HG03432 (cell line): ENCODE measurements at regions not wholly inside any gene's neighbourhood (a gene's known extent, or its start where the extent isn't known, plus 50 kb on each side); places are given as distances from the start of the nearest gene placed in this dataset.

Source experiments
- ATAC-seq: cut with Tn5 transposase; IDR thresholded peaks from one replicate; pipeline ENCODE4 v1.9.1; 2021; ENCODE audit warnings: mild to moderate bottlenecking, moderate library complexity; ENCODE audit not compliant: unreplicated experiment

DNA sequence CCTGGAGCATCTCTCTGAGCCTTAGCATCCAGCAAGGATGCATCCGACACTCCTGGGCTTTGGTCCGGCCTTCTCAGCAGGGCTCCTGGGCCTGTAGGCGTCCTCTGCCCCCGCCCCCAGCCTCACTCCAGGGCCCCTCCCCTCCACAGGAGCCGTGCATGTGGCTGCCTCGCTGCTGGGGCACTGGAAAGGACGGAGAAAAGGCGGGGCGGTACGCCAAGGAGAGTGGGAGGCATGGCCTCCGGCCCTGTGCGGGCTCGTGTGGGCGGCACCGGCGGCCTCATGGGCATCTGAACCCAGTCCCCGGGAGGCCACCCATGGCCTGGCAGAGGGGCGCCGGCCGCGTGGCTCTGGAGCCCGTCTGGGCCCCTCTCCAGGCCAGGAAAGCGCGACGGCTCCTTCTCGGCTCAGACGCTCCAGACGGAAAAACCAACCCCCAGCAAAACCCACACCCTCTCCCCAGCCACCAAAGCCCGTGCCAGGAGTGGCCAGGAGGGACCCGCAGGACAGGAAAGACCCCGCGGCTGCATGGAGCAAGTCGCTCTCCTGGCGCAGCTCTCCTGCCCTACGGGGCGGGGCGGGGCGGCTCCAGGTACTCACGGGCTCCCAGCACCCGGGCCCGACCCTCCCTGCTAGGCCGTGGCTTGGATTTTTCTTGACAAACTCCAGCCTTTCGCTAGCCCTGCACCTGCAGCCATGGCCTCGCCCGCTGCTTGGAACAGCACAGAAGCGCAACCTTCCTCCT is 419.9 kb downstream of the QKI start:
- ATAC-seq: no peak

DNA sequence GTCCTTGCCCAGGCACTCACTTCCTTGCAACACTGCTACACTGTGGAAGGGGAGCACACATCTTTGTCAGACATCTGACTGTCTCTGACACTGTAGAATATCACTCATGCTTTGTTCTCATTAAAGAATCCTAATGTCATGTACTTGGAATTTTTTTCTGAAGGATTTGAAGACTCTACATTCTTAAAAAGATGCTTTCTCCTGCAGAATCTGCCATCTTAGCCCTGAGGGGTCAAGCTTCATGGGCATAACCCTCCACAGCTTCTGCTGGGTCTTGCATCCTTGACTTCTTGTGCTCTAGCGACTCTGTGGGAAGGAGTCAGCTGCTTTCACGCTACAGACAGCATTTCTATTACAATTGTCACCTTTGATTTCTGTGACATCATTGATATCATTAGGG is 417.2 kb downstream of the QKI start:
- no peak for ATAC-seq

DNA sequence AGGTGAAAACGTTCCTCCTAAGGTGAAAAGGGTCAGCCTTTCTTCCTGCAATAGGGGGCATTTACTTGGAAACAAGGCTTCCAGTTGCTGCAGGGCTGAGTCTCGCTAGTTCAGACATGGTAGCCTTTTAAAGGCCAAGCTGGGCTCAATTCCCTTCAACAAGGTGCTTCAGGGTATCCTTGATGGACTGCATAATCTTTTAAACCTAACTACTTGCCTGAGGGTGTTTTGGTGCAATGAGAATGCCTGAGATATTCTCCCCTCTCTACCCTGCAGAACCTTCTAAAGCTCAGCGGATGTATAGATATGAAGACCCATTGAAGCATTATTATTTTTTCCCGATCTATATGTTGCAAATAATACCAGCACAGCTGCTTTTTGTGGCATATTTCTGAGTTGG is 416.1 kb downstream of the QKI start:
- no peak for ATAC-seq

DNA sequence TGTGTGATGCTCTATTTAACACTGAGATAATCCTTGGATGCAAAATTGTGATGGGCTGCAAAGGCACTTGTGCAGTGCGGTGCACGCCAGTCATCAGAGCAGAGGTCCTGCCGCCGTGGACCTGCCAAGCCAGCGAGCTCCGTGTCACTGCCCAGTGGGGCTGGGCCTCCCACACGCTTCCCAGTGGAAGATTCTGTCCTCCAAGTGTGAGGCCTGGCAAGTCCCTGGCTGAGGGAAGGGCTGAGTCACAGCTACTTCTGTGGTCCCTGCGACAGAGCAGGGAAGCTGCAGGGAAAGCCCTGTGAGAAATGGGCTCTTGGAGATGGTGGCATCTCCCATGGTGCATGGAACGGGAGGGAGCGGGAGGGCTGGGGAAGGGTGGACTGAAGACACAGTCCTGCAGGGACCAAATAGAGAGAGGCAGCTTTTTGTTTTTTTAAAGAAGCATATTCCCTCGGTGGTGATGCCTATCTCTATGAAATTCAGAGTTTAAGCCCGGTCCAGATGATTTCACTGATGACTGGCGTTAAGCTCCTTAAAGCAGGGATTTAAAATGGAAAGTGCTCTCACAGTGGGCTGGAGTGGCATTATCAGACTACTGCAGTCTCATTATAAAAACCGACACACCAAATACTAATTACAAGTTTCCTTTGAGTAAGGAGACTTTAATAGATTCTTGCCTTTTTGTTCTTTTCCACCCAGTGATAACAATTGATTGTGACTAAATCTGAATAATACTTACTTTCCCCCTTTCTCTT is 413.7 kb downstream of the QKI start:
- no peak for ATAC-seq

DNA sequence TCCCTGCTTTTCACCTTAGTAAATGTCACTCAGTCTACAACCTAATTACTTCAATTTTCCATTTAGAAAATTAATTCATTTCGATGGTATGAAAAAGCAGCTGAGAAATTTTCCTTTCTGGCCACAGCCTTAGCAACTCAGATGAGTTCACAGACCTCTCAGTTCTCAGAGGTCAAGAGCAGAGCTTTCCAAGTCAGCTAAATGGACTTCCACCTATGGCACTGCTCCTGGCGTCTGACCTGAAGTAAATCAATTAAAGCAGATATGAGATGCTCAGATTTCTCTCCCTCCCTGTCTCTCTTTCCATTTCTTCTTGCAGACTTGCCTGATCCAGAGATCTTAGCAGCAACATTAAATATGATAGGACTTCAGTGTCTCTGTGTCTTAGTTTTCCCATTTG is 412.6 kb downstream of the QKI start:
- ATAC-seq: no peak

DNA sequence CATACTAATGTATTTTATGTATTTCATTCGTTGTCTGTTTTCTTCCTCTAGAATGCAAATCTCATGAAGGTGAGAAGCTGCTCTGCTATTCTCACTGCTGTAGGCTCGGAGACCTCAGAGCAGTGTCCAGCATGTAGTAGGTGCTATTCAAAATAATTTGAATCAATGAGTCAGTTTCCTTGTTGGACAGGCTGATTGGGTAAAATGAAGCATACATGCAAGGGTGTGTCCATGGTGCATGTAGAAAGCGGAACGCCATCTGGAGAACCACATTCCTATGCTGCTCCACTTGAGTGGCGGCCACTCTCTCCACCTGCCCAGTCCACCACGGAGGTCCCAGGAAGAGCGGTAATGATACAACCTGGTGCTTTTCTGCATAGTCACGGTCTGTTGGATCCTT is 412.1 kb downstream of the QKI start:
- no peak for ATAC-seq

DNA sequence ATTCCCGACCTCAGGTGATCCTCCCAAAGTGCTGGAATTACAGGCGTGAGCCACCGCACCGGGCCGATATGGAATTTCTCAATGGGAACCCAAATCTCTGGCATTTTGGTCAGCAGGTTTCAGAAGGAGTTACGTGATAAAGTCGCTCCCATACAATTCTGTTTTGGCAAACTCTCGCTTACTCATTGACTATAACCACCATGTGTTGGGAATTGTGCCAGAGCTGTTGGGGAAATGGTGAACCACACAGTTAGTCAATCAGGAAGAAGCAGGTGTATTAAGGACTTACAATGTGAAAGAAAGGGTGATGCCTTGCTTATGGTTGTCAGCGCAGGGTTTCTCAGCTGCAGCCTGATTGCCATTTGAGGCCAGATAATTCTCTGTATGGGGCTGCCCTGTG is 410.5 kb downstream of the QKI start:
- ATAC-seq: no peak

DNA sequence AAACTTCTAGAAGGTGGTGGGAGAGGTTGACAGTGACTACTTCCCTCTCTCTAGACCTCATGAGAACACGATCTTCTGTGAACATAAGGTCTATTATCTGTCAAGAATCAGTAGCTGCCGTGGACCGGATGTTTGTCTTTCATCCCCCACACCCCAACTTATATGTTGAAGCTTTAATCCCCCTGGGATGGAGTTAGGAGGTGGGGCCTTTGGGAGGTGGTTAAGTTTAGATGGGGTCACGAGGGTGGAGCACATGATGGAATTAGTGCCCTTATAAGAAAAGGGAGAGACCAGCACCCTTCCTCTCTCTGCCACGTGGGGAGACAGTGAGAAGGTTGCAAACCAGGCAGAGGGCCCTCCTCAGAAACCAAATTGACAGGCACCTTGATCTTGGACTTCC is 409.1 kb downstream of the QKI start:
- no peak for ATAC-seq

DNA sequence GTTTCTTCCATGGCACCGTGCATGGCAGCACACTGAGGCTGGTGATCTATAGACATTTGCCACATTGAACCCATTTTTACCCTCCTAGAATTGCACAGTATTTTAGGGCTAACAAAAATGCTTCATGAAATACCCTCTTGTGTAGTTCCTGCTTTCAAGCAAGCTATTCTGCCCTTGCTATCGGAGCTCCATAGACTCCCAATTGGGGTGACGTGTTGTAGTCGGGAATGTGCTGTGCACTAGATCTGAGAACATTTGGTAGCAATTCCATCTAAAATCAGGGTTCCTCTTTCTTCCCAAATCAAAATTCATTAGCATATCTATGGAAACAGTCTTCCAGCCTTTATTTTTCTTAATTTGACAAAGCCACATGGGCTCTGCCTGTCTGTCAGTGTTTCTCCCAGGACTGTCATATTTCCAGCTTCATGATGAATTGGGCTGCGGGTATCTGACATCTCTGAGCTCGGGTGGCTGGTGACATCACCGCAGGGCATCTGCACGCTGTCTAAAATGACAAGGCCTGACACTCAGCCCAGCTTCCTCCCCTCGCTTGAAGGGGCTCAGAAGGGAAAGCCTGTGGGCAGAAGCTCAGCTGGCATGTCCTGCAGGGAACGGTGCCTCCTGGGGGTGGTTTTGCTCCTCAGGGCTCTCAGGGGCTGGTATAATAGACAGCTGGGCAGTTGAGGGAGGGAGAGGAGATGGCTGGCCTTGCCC is 406.4 kb downstream of the QKI start:
- no peak for ATAC-seq

DNA sequence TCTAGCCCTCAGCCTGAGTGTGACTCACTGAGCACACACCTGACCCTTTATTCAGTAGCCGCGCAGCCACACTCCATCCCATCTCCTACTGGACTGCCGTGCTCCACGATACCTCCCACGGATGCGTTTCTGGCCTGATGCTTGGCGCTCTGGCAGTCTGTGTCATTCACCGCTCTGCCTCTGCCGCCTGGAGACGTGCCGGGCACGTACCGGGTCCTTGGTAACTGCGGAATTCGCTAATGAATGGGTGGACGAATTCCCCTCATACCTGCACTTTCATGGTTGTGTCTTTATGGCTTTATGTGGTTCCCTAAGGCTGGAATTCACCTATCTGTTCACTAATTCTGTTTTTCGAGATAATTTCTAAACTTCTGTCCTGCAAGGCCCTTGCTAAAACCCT is 405.7 kb downstream of the QKI start:
- no peak for ATAC-seq

DNA sequence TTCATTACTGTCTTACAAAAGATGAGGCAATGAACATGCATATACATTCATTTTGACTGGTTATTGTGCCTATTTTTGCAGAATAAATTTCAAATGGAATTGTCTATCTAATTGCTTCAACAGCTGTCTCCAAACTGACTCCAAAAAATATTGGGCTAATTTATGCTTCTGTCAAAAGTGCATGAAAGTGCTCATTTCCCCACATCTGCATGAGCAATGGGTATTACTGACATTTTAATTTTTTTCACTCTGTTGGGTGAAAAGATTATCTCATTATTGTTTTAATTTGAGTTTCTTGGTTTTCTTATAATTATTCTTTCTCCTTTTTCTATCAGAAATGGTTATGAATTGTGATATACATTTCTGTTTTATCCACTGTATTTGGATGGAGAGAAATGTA is 404.2 kb downstream of the QKI start:
- ATAC-seq: no peak

DNA sequence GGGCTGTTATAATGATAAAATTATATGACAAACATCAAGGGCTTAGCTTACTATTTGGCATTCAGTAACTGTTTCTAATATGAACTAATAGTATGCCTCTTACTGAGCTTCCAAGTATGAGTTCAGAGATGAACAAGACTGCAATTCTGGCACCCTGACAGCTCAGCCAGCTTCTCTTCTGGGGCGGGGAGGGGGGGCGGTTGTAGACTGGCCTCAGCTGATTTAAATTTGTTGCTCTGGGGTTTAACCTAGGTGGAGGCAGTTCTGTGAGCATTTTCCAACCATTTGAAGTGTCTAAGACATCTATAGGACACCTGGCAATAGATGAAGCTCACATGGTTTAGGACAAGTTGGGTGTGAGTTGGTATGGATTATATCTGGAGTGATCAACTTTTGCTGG is 401.9 kb downstream of the QKI start:
- no peak for ATAC-seq

DNA sequence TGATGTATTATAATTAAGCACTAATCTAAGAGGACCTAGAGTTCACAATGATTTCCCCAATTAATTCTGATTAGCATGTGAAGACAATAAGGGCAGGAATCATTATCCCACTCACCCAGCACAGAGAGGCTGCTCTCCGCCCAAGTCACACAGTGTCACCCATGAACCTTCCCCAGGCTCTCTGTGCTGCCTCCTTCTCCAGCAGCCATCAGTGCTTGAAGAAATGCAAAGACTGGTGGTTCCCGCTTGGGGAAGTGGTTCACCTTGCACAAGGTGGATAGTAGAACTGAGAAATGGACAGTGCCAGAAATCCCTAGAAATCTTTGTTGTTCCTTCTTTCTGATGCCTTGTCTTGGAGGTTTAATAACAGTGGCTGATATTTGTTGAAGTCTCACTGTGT is 401.3 kb downstream of the QKI start:
- no peak for ATAC-seq

DNA sequence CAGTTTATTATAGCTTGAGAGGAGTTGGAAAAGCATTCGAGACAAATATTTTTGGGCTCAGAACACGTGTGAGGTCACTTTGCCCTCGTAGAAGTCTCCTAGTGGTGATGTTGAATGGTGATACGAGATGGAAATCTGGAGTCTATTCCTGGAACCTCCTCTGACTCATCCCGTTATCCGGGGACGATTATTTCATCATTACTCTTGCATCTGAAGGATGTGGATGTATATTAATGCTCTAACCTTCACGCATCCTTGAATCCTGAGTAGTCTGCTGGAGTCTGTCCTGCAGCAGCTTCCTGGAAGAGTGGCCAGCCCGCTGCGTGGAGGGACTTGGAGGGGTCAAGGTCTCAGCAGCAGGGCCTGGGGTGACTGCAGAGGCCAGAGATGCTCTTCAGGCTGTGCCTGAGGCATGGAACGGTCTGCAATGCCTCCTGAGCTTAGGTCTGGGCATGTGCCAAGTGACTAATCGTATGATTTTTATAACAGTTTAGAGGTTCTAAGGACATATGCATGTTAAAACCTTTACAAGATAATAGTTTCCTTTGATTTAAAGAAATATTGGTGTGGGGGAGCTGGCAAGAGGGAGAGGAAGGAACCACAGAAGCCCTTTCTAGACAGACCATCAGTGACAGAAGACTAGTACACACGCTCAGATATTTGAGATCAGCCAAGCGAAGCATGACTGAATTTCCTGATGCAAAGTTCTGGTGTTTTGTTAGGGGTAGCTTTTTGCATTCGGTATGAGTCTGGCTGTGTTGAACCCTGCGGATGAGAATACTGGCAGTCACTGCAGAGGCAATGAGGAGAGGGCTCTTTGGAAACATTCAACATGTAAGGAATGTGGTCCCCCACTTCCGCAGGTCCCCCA is 400.2 kb downstream of the QKI start:
- peak; percentile 78 for ATAC-seq

DNA sequence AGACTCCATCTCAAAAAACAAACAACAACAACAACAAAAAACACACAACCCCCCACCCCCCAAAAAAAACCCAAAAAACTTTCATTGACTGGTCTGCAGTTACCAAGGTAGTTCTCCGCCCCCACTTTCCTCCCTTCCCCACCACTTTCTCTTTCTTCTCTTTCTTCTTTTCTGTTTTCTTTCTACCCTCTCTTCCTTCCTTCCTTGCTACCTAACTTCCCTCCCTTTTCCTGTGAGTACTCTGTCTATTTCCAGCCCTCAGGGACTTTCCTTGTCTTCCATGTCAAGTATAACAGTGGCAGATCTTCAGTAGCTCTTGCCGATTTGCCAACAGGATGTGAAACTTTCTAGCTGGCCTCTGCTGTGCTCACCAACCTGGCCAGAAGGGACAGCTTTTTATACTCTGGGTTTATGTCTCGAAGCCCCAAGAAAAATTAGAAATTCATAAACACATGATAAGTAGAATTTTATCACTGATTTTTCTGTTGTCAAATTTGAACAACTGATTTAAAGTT is 399.5 kb downstream of the QKI start:
- ATAC-seq: no peak

DNA sequence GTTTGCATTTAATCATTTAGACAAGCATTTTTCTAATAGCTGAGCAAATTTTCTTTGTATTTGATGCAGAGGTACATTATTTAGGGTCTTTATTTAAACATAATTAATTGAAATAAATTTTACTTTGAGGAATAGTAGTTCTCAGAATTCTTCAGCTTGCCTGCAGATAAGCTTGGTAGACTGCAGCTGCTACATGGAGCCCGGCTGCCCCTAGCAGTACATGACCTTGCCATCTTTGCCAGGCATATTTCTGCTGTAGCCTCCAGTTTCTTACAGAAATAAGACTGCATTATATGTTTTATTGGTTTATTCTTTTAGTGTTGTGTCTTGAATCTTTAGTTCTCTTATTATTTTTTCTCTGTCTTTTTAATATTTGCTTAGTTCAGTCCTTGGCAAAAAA is 396.8 kb downstream of the QKI start:
- no peak for ATAC-seq

DNA sequence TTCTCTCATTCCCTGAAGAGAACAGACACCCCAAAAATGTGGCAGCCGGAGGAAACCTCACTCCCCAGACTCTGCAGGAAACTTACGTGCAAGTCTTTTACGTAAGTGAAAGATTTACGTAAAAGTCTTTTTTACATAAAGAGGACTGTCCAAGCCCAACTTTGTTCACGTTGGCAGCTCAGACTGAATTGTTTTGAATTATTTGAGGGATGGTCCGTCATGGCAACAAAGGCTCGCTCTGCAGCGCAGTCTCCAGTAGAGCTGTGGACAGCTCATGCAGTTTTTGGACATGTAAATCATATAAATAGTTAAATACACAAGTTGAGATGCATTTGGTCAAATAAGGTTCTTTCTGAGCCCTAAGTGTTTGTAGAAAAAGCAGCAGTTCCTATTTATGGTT is 394.8 kb downstream of the QKI start:
- ATAC-seq: no peak

DNA sequence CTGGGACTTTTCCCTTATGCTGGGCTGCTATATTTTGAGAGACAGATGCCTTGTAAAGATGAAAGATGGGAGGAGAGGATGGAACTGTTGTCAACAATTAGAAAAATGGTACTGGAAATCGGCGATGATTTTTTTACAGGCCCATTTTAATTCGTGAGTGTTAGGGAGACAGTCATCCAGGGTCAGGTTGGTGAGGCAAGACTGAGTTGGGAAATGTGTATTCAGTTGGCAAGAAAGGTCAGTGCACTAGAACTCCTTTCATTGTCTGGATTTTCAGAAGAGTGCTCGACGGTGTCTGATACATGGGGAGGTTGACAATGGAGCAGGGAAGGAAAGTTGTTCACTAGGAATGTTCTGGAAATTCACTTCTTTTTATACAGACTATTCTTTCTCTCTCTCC is 394.4 kb downstream of the QKI start:
- no peak for ATAC-seq

DNA sequence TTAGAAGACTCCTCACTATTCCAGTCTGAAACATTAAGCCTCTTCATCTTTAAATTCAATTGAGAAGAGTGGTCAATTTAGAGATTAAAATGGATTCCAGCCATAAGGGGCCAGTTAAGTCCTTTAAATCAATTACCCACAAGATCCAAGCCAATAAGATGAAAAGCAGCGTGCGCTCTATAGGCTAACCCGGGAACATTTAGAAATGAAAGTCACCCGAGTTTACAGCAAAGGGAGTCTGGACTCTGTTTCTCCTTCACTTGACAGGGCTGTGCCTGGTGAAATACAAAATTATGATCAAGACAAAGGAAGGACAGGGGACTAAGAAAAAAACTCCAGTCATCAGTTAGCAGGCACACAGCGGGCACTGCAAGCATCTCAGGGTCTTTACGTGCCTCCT is 393.7 kb downstream of the QKI start:
- no peak for ATAC-seq

DNA sequence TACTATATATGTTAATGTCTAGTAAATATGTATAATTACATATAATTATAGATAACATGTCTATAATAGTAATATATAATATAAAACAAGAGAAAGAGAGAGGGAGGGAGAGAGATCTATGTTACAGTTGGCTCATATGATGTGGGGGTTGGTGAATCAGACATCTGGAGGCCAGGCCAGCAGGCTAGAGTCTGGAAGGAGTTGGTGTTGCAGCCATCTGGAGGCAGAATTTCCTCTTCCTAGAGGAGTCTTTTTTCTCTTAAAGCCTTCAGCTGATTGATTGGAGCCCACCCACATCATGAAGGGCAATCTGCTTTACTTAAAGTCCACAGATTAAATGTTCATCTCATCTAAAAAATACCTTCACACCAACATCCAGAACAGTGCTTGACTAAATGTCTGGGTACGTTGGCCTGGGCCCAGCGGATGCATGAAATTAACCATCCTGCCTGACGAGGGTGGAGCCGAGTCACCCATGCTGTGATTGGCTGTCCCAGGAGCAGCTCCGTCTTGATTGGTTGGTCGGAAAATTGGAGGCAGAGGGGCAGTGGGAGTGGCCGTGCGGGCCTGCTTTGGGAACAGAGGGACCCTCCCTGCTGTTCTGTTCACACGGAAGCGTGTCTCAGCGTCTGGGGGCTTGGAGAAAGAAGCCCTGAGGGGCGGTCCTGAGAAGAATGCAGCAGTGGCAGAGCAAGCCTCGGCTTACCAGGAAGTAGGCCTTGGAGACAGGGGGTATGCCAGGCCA is 392.4 kb downstream of the QKI start:
- ATAC-seq: no peak
